Muscle of leg (tissue), 3 donors: ENCODE measurements at regions not wholly inside any gene's neighbourhood (a gene's known extent, or its start where the extent isn't known, plus 50 kb on each side); places are given as distances from the start of the nearest gene placed in this dataset.
"Not testable (repeated sequence)": the region's sequence is repeated elsewhere in the genome, so short reads cannot be mapped to it uniquely, and the experiment has no call there.

Experiments
- DNase-seq: peaks from one replicate; pipeline ENCODE4 v3.0.0; 2013
- H3K27ac ChIP-seq: one replicate; pipeline ENCODE4 v1.5.1; 2013; ENCODE audit warnings: mild to moderate bottlenecking, low read length, control low read depth
- H3K27me3 ChIP-seq: one replicate; pipeline ENCODE4 v1.6.1; 2013; ENCODE audit warnings: low read length; ENCODE audit not compliant: control insufficient read depth, insufficient read depth
- H3K36me3 ChIP-seq: one replicate; pipeline ENCODE4 v1.6.1; 2013; ENCODE audit warnings: low read length; ENCODE audit not compliant: control insufficient read depth, insufficient read depth
- H3K4me1 ChIP-seq: one replicate; pipeline ENCODE4 v1.6.1; 2013; ENCODE audit warnings: low read length; ENCODE audit not compliant: control insufficient read depth, insufficient read depth
- H3K4me3 ChIP-seq: one replicate; pipeline ENCODE4 v1.5.1; 2013; ENCODE audit warnings: low read length, control low read depth
- H3K9me3 ChIP-seq: replicated peaks from 2 replicates; pipeline ENCODE4 v1.6.1; 2013; ENCODE audit warnings: low read depth, low read length; ENCODE audit not compliant: control insufficient read depth
- WGBS: methylation state at CpG from one replicate; pipeline ENCODE4 v1.1.5; 2013; ENCODE audit warnings: missing lambda C conversion rate; ENCODE audit not compliant: insufficient coverage; 5-methylcytosine and 5-hydroxymethylcytosine counted together

DNA sequence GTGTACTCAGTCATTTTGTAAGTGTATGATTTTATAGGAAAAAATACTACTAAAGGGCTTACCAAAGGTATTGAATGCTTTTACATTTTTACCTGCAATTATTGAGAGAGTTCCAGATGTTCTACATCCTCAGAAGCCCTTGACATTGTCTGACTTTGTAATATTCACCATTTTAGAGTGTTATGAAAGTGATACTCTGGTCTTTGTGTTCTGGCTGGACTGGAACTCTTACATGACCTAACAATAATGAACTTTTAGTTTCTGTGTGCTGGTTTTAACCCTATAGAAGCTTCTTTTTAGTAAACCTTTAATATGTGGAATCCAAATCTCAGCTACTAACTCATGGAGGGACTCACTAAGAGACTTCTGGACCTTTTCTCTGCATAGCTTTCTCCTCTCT, 478.8 kb upstream of the SPANXN1 start:
- no peaks in the 10 kb centered on the region for H3K4me1 ChIP-seq
- no peak for DNase-seq

DNA sequence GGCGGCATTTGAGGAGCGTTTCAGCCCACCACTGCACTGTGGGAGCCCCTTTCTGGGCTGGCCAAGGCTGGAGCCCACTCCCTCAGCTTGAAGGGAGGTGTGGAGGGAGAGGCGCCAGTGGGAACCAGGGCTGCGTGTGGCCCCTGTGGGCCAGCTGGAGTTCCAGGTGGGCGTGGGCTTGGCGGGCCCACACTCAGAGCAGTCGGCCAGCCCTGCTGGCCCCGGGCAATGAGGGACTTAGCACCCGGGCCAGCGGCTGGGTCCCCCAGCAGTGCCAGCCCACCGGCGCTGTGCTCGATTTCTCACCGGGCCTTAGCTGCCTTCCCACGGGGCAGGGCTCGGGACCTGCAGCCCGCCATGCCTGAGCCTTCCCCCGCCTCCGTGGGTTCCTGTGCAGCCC, 463.8 kb upstream of the SPANXN1 start:
- H3K36me3 ChIP-seq, H3K4me1 ChIP-seq, DNase-seq, H3K27ac ChIP-seq, H3K4me3 ChIP-seq, H3K27me3 ChIP-seq: not testable (repeated sequence)
- WGBS = 93% methylated on average over 15 of the region's 19 CpGs
- peaks cover 12% of the 10 kb centered on the region for H3K9me3 ChIP-seq

More for the DNA sequence above, 478.8 kb upstream of the SPANXN1 start:
- no peaks in the 10 kb centered on the region for H3K27me3 ChIP-seq
- H3K4me3 ChIP-seq = no peak overlapping the region
- H3K36me3 ChIP-seq = no peaks in the 10 kb centered on the region
- H3K9me3 ChIP-seq = no peaks in the 10 kb centered on the region
- H3K27ac ChIP-seq = no peak overlapping the region

- Histone ChIP-seq H3K36me3 (no peaks in the 10 kb centered on the region), H3K27me3 (no peaks in the 10 kb centered on the region), H3K9me3 (peaks cover 20% of the 10 kb centered on the region), H3K4me3 (no peak overlapping the region), H3K4me1 (no peaks in the 10 kb centered on the region), H3K27ac (no peak overlapping the region)
- no CpG with 5 or more reads among the region's 2 CpGs for WGBS
- DNase-seq = no peak
These were observed 457.2 kb upstream of the SPANXN1 start for GRCh38 chrX:144790148-144790547.

DNA sequence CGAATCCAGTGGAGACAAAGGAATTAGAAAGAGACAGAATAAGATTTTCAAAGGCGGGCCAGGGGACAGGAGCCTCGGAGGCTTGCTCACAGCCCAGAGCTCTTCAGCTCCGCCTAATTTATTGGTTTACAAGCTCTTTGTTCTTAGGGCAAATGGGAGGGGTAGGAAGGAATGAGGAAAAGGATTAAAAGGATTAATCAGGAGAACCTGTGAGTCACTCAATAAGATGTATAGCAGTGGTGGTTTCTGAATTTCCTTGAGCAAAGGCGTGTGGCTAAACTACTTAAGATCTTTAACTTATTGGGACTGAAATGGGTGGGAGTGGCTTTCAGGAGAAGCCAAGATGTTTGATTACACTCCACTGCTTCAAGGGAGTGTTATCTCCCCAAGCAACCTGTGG, 456.0 kb upstream of the SPANXN1 start:
- Histone ChIP-seq H3K9me3 (peaks cover 17% of the 10 kb centered on the region), H3K27me3 (no peaks in the 10 kb centered on the region), H3K27ac (no peak overlapping the region), H3K4me3 (no peak overlapping the region), H3K4me1 (no peaks in the 10 kb centered on the region), H3K36me3 (no peaks in the 10 kb centered on the region)
- DNase-seq = no peak
- WGBS = 75% methylated on average over 2 of the region's 5 CpGs

- Histone ChIP-seq H3K4me1 (no peaks in the 10 kb centered on the region), H3K36me3 (no peaks in the 10 kb centered on the region), H3K9me3 (no peaks in the 10 kb centered on the region), H3K4me3 (no peak overlapping the region), H3K27ac (no peak overlapping the region), H3K27me3 (no peaks in the 10 kb centered on the region)
- WGBS = 54% methylated on average over 2 of the region's 2 CpGs
- no peak for DNase-seq
These were observed 448.3 kb upstream of the SPANXN1 start for GRCh38 chrX:144798972-144799371.

DNA sequence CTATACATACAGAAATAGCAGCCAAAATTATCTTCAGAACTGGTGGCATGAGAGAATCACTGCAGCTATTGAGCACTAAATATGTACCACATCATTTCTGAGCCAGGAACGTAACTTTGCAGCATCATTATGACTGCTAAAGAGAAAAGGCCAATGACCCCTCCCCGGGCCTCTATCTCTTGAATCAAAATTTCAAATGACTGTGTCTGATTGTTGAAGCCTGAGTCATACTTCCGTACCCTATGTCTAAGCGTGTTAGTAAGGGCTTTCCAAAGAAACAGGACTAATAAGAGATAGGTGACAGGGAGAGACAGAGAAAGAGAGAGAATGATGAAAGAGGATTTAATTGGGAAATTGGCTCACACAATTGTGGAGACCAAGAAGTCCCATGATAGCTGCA, 445.5 kb upstream of the SPANXN1 start:
- Histone ChIP-seq H3K4me3 (no peak overlapping the region), H3K9me3 (no peaks in the 10 kb centered on the region), H3K27me3 (no peaks in the 10 kb centered on the region), H3K4me1 (no peaks in the 10 kb centered on the region), H3K27ac (no peak overlapping the region), H3K36me3 (no peaks in the 10 kb centered on the region)
- DNase-seq = no peak
- WGBS = 72% methylated on average over 3 of the region's 4 CpGs

DNA sequence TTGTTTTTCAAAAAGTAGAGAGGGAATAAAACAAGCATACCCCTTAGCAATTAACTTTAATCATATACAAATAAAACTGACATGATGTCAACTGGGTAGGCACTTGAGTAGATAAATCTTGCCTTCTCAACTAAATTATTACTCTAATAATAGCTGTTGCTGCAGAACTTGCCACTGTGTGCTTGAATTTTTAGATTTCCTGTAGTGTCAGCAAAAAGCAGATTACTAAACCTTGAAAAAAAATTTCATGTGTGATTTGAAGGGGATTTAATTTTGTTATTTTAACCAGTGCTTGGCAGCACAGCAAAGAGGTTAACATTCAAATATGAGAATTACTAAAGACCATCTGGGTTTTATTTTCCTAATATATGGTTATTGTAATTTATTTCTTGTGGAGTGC, 438.3 kb upstream of the SPANXN1 start:
- Histone ChIP-seq H3K4me3 (no peak overlapping the region), H3K27ac (no peak overlapping the region), H3K9me3 (peaks cover 3% of the 10 kb centered on the region), H3K36me3 (no peaks in the 10 kb centered on the region), H3K27me3 (no peaks in the 10 kb centered on the region), H3K4me1 (no peaks in the 10 kb centered on the region)
- no peak for DNase-seq

GRCh38 chrX:144810539-144810938, 436.8 kb upstream of the SPANXN1 start:
- Histone ChIP-seq H3K27ac (no peak overlapping the region), H3K27me3 (no peaks in the 10 kb centered on the region), H3K4me1 (no peaks in the 10 kb centered on the region), H3K4me3 (no peak overlapping the region), H3K9me3 (peaks cover 3% of the 10 kb centered on the region), H3K36me3 (no peaks in the 10 kb centered on the region)
- no peak for DNase-seq
- WGBS = 100% methylated on average over 1 of the region's 1 CpG

GRCh38 chrX:144819406-144819805, 427.9 kb upstream of the SPANXN1 start:
- DNase-seq = no peak

DNA sequence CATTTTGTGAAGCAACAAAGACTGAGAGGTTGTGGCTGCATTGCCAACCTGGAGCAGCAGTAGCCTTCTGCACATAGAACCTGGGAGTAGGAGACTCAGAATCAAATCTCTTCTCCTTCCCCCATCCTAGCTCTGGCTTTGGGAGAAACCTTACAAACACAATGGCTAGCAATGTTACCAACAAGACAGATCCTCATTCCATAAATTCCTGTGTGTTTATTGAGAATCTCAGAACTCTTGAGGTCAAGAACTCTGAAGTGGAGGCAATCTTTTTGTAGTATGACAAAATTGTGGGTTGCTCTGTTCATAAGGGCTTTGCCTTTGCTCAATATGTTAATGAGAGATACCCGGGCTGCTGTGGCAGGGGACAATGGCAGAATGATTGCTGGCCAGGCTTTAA, 406.7 kb upstream of the SPANXN1 start:
- H3K36me3 ChIP-seq = no peaks in the 10 kb centered on the region
- H3K4me3 ChIP-seq = no peak overlapping the region
- no peaks in the 10 kb centered on the region for H3K27me3 ChIP-seq
- no peaks in the 10 kb centered on the region for H3K4me1 ChIP-seq
- H3K27ac ChIP-seq = no peak overlapping the region
- WGBS = 57% methylated on average over 1 of the region's 1 CpG
- no peaks in the 10 kb centered on the region for H3K9me3 ChIP-seq
- no peak for DNase-seq

More at GRCh38 chrX:144819406-144819805, 427.9 kb upstream of the SPANXN1 start:
- Histone ChIP-seq H3K36me3 (no peaks in the 10 kb centered on the region), H3K9me3 (no peaks in the 10 kb centered on the region), H3K4me3 (no peak overlapping the region), H3K27ac (no peak overlapping the region), H3K4me1 (no peaks in the 10 kb centered on the region), H3K27me3 (no peaks in the 10 kb centered on the region)

DNA sequence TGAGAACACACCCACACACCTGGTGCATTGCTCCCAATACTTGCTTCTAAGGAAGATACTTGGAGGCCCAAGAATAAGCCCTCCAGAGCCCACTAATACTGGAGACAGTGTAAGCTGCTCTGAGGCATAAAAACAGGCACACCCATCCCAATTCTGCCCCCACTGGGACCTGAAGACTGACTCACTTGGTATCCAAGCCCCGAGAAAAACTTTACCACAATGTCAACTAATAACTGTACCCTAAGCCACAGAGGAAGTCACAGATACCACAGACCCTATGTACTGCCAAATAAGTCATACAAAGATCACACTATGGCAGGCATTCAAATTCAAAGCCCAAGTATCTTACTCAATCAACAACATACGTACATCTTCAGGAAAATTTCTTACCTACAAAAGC, 398.2 kb upstream of the SPANXN1 start:
- Histone ChIP-seq H3K4me3 (no peak overlapping the region), H3K9me3 (peaks cover 2% of the 10 kb centered on the region), H3K27ac (no peak overlapping the region), H3K27me3 (no peaks in the 10 kb centered on the region), H3K36me3 (no peaks in the 10 kb centered on the region), H3K4me1 (no peaks in the 10 kb centered on the region)
- no peak for DNase-seq
- 80% methylated on average over 1 of the region's 2 CpGs for WGBS
